Natural killer cell treated with Interleukin-12 subunit alpha and Interleukin-12 subunit beta and Interleukin-15 and Interleukin-18, amount 100 ng/mL, for 72 hours (primary cell): ENCODE measurements at regions not wholly inside any gene's neighbourhood (a gene's known extent, or its start where the extent isn't known, plus 50 kb on each side); places are given as distances from the start of the nearest gene placed in this dataset.

Source experiments
- ATAC-seq, 2 donors: fragments of 150-1000 bp; cut with Tn5 transposase in 1 of 2; sonication (Bioruptor Pico), chemical (Tn5 transposase) in 1 of 2; 2 replicates each; pipeline ENCODE4 v1.10.0; 2021
- DNase-seq: peaks from one replicate; pipeline ENCODE4 v3.0.0; 2022; ENCODE audit warnings: low spot score
- H3K27ac Mint-ChIP-seq, 2 donors: 1 replicate in 1 of 2; 2 replicates in 1 of 2; pipeline ENCODE4 v1.8.0; 2022; ENCODE audit warnings: mixed read lengths in 2 of 2, mild to moderate bottlenecking in 1 of 2, moderate library complexity in 1 of 2
- H3K27me3 Mint-ChIP-seq, 2 donors: 1 replicate in 1 of 2; 2 replicates in 1 of 2; pipeline ENCODE4 v1.8.0; 2022; ENCODE audit warnings: mixed read lengths in 2 of 2
- H3K36me3 Mint-ChIP-seq: one replicate; pipeline ENCODE4 v1.8.0; 2022; ENCODE audit warnings: mixed read lengths
- H3K4me1 Mint-ChIP-seq, 2 donors: 1 replicate in 1 of 2; 2 replicates in 1 of 2; pipeline ENCODE4 v1.8.0; 2022; ENCODE audit warnings: low read depth in 2 of 2, mixed read lengths in 2 of 2, mild to moderate bottlenecking in 1 of 2
- H3K4me3 Mint-ChIP-seq: one replicate; pipeline ENCODE4 v1.8.0; 2022; ENCODE audit warnings: mixed read lengths
- H3K9me3 Mint-ChIP-seq: 2 replicates; pipeline ENCODE4 v1.8.0; 2022; ENCODE audit warnings: mixed read lengths

DNA sequence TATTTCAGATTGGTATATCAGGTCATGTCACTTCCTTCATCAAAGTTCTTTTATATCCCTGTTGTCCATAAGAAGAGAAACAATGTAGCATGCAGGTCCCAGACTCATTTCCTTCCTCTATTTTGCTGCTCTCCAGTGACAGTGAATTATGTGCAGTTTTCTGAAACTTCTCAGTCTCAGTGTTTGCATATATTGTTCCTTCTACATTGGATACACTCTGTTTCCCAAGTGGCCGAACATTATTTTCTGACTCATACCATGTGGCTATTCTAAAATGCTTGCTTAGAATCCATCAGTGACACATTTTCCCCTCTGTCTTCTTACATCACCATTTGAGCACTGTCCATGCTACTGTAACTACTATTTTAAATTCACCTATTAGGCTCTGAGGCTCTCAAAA lies 305.7 kb downstream of the PDHA2 start:
- Mint-ChIP-seq H3K36me3 (no peaks in the 10 kb centered on the region), H3K4me1 (no peaks in the 10 kb centered on the region), H3K27me3 (no peaks in the 10 kb centered on the region), H3K4me3 (no peak overlapping the region), H3K27ac (no peak overlapping the region), H3K9me3 (peaks cover 11% of the 10 kb centered on the region)
- ATAC-seq (no peak), DNase-seq (no peak)

DNA sequence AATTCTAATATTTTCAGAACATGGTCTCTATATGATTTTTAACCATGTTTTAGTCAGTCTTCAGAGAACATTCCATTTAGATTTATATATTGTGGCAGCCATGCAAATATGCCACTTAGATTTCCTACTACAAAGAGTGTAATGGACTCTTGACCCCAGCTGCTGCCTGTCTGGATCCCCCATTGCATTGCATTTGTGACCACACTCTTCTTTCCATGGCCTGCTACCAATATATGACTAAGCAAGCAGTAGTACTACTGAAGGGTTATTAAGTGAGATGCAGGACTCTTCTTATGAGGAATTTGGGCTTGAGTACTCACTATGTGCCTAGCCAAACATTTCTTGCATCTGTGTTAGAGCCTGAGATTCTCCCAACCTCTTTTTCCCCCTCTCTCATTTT lies 306.8 kb downstream of the PDHA2 start:
- Mint-ChIP-seq H3K9me3 (peaks cover 8% of the 10 kb centered on the region), H3K27ac (no peak overlapping the region), H3K4me3 (no peak overlapping the region), H3K36me3 (no peaks in the 10 kb centered on the region), H3K4me1 (no peaks in the 10 kb centered on the region), H3K27me3 (no peaks in the 10 kb centered on the region)
- ATAC-seq = no peak
- no peak for DNase-seq

DNA sequence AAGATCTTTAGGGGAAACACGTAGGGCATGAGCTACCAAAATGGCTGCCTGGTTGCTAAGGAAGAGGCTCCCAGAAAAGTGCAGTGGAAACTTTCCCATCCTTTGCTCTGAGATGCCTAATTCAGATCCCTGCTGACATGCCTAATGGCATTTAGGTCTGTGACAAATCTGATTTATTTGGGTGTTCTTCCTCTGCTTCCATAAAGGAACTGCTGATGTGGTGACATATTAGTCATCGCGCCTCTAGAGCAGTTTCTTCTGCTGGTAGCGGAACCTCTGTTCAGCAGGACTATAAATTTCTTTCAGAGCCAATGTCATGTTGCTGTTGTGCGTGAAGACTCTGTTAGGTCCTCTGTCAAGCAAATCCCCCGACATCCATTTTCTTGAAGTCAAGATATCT lies 310.0 kb downstream of the PDHA2 start:
- H3K36me3 Mint-ChIP-seq = no peaks in the 10 kb centered on the region
- H3K27ac Mint-ChIP-seq = no peak overlapping the region
- H3K4me3 Mint-ChIP-seq = no peak overlapping the region
- no peaks in the 10 kb centered on the region for H3K27me3 Mint-ChIP-seq
- no peaks in the 10 kb centered on the region for H3K4me1 Mint-ChIP-seq
- no peak for ATAC-seq
- H3K9me3 Mint-ChIP-seq = no peaks in the 10 kb centered on the region
- DNase-seq = no peak

DNA sequence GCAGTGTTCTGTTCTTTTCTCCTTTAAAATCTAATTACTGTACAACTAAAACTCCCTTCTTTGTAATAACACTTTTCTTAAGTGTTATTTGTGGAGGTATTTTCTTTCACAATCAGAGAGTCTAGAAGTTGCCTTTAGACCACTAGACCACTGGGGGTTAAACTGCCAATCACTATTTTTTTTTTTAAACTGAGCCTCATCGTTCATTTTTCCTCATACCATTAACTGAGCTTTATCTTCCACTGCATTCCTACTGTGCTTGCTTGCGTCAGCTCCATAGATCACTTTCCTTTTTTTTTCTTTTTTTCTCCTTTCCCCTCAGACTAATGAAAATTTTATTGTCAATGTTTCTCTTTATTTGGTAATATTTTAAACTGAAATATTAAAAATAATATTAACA lies 310.6 kb downstream of the PDHA2 start:
- no peaks in the 10 kb centered on the region for H3K27me3 Mint-ChIP-seq
- no peak overlapping the region for H3K4me3 Mint-ChIP-seq
- ATAC-seq = no peak

DNA sequence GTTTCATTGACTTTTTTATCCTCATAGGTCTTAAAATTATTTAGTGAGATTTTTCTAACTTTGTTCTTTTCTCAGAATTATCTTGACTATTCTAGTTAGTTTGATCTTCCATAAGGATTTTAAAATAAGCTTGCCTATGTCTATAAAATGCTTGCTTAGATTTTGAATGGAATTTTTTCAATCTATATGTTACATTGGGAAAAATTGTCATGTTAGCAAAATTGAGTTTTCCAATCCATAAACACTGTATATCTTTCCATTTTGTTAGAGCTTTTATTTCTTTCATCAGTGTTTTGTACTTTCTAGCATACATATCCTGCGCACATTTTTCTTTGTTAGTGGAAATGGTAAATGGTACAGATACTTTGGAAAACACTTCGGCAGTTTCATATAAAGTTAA lies 312.9 kb downstream of the PDHA2 start:
- no peak for DNase-seq
- Mint-ChIP-seq H3K27ac (no peak overlapping the region), H3K27me3 (no peaks in the 10 kb centered on the region), H3K4me3 (no peak overlapping the region), H3K4me1 (no peaks in the 10 kb centered on the region), H3K9me3 (no peaks in the 10 kb centered on the region), H3K36me3 (no peaks in the 10 kb centered on the region)
- no peak for ATAC-seq

More for the DNA sequence above, 310.6 kb downstream of the PDHA2 start:
- no peaks in the 10 kb centered on the region for H3K9me3 Mint-ChIP-seq
- no peak for DNase-seq
- no peaks in the 10 kb centered on the region for H3K36me3 Mint-ChIP-seq
- H3K4me1 Mint-ChIP-seq = no peaks in the 10 kb centered on the region
- H3K27ac Mint-ChIP-seq = no peak overlapping the region

DNA sequence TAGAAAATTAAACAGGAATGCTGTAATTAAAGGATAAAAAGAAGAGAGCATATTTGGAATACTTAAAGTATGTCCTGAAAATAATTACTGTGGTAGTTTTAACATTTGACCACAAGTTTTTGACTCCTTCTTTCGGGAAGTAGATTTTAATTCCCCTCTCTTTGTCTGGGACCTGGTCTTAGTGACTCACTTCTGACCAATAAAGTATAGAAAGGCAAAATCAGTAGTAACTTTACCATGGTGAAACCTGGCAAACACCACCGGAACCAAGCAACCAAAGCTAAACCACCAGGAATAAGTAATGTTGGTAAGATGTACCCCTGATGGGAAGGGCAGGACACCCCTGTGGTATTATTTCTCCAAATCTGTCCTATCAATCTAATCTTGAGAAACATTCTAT lies 314.8 kb downstream of the PDHA2 start:
- no peak overlapping the region for H3K4me3 Mint-ChIP-seq
- H3K27ac Mint-ChIP-seq = no peak overlapping the region
- ATAC-seq (no peak), DNase-seq (no peak)
- H3K36me3 Mint-ChIP-seq = no peaks in the 10 kb centered on the region
- H3K27me3 Mint-ChIP-seq = no peaks in the 10 kb centered on the region
- H3K4me1 Mint-ChIP-seq = no peaks in the 10 kb centered on the region
- no peaks in the 10 kb centered on the region for H3K9me3 Mint-ChIP-seq

DNA sequence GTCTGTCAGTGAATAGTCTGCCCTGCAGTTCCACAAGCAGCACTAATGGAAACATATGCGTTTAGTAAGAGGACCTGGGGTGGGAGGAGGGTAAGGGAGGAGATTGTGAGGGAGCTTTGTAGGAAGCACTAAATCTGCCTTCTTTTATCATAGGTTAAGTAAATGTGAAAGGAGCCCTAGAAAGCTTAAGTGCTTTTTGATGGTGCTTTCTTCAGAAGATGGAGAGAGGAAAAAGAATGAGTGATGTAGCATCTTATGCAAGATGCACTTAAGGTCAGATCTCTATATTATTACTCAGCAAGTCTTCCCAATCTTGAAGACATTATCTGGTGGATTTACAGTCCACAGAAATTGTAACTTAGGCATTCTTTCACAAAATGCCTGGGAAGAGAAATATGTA lies 322.7 kb downstream of the PDHA2 start:
- Mint-ChIP-seq H3K27me3 (no peaks in the 10 kb centered on the region), H3K4me3 (no peak overlapping the region), H3K9me3 (no peaks in the 10 kb centered on the region), H3K36me3 (peaks cover 4% of the 10 kb centered on the region), H3K27ac (no peak overlapping the region), H3K4me1 (no peaks in the 10 kb centered on the region)
- DNase-seq = no peak
- no peak for ATAC-seq

DNA sequence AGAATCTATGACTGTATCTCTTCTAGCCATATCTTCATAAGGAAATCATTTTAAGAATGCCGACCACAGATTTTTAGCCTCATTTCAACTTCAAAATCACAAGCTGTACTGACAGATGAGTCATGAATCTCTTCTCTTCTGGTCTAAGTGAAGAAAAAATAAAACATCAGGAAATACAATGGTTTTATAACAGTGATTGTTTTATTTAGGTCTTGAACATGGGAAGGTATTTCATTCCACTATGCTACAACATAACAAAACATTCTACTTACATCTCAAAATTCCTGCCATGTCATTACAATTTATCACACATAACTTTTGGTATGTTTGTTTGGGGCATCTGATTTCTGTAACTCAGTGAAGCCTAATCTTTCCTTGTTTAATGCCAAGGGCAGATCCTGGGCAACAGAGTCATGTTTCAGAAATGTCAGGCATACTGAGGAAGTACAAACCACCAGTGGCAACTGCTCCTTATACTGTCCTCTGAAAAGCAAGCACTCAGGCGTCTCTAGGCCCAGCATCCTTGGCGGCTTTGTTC lies 325.0 kb downstream of the PDHA2 start:
- no peaks in the 10 kb centered on the region for H3K27me3 Mint-ChIP-seq
- H3K36me3 Mint-ChIP-seq = peaks cover 4% of the 10 kb centered on the region
- no peak for ATAC-seq
- no peak overlapping the region for H3K4me3 Mint-ChIP-seq
- DNase-seq = no peak
- no peaks in the 10 kb centered on the region for H3K4me1 Mint-ChIP-seq
- H3K27ac Mint-ChIP-seq = no peak overlapping the region
- H3K9me3 Mint-ChIP-seq = no peaks in the 10 kb centered on the region

DNA sequence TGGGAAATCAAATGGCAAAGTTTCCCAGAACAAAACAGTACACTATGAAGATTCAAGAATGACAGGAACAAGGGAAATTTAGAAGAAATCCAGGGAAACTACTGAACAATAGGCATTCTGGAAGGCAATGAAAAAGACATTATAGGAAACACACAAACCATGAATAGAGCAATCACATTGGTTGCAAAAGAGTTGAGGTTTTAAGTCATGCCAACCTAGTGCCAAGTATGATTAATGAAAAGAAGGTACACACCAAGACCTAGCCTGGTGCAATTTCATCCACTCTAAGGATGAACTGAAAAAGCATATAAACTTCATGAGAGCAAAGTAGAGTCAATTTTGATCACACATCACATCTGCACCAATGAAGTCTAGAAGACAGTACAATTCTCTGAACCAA lies 326.9 kb downstream of the PDHA2 start:
- no peak overlapping the region for H3K27ac Mint-ChIP-seq
- H3K9me3 Mint-ChIP-seq = no peaks in the 10 kb centered on the region
- no peak overlapping the region for H3K4me3 Mint-ChIP-seq
- no peak for DNase-seq
- H3K27me3 Mint-ChIP-seq = no peaks in the 10 kb centered on the region
- ATAC-seq = no peak
- H3K36me3 Mint-ChIP-seq = peaks cover 4% of the 10 kb centered on the region
- H3K4me1 Mint-ChIP-seq = no peaks in the 10 kb centered on the region

DNA sequence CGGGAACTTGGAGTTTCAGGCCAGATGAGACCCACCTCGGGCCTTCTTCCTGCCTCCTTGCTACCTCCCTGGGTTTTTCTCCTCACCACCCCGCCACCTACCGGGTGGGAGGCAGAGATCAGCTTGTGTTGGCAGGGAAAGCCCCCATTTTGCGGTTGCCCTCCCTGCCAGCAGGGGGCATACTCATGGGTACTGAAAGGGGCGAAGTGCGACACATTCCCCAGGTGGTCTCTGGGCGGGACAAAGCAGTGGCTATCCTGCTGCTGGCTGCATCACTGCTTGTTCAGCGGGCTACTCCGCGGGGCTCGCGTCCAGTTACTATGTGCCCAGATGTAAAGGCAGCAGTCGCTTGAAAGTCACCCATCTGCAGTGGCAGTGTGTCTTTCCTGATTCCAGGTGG lies 330.3 kb downstream of the PDHA2 start:
- Mint-ChIP-seq H3K4me1 (no peaks in the 10 kb centered on the region), H3K27ac (no peak overlapping the region), H3K27me3 (no peaks in the 10 kb centered on the region), H3K36me3 (no peaks in the 10 kb centered on the region), H3K4me3 (no peak overlapping the region), H3K9me3 (peaks cover 3% of the 10 kb centered on the region)
- DNase-seq (no peak), ATAC-seq (no peak)

DNA sequence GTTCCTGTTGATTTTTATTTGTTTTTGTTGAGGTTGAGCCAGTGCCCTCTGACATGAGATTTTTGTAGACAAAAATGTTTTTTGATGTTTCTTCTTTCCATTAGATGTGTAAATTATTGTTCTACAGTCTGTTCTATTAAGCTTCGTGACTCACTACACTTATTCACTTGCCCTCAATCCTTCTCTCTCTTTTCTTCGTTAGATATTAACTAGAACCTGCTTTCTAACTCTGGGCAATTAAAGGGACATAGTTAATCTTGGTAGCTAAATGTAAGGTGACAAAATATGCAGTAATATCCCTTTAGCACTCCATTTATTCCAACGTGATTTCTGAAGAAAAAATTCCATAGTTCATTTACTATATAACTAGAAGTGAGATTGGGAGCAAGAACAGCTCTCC lies 333.9 kb downstream of the PDHA2 start:
- DNase-seq = no peak
- Mint-ChIP-seq H3K4me3 (no peak overlapping the region), H3K36me3 (no peaks in the 10 kb centered on the region), H3K27ac (no peak overlapping the region), H3K27me3 (no peaks in the 10 kb centered on the region), H3K4me1 (no peaks in the 10 kb centered on the region), H3K9me3 (peaks cover 3% of the 10 kb centered on the region)
- ATAC-seq = no peak

DNA sequence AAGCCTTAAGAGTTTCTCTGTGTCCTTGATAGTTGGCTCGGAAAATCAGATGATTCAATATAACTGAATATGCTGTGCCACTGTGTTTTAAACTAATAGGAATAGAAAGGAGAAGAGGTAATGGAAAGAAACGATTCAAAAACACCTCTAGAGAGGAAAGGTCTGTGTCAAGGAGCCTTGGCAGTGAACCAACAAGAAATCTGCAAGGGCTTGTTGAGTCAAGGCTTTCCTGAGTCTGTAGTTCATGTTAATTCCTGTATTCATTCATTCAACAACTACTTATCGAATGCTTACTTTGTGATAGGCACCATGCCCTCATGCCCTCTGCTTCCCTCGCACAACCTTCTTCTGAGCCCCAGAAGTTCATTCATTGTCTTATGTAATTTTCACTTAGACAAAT lies 336.0 kb downstream of the PDHA2 start:
- DNase-seq (no peak), ATAC-seq (no peak)
- Mint-ChIP-seq H3K4me1 (peaks cover 0 to 2% of the 10 kb centered on the region in 2 donors), H3K9me3 (peaks cover 3% of the 10 kb centered on the region), H3K27me3 (no peaks in the 10 kb centered on the region), H3K36me3 (no peaks in the 10 kb centered on the region), H3K4me3 (no peak overlapping the region), H3K27ac (no peak overlapping the region)

DNA sequence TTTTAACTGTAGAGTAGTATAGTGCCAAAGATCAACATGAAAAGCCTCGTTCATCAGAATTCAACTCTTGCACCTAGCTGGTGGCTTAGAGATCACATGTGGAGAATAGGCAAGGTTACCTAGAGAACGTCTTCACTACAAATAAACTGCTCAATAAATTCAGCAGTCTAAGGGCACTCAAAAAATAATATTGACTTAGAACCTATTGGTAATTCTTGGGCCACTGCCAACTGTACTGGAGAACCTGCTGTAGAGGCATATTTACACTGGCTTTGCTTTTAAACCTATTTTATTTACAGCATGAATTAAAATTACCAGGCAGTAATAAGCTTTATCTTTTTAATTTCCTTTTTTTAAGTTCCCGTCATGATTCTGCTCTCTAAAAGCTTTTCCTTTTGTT lies 343.7 kb downstream of the PDHA2 start:
- Mint-ChIP-seq H3K9me3 (peaks cover 9% of the 10 kb centered on the region), H3K27ac (no peak overlapping the region), H3K4me3 (no peak overlapping the region), H3K4me1 (peaks cover 4 to 16% of the 10 kb centered on the region in 2 donors), H3K36me3 (no peaks in the 10 kb centered on the region), H3K27me3 (no peaks in the 10 kb centered on the region)
- ATAC-seq = no peak
- DNase-seq = no peak

DNA sequence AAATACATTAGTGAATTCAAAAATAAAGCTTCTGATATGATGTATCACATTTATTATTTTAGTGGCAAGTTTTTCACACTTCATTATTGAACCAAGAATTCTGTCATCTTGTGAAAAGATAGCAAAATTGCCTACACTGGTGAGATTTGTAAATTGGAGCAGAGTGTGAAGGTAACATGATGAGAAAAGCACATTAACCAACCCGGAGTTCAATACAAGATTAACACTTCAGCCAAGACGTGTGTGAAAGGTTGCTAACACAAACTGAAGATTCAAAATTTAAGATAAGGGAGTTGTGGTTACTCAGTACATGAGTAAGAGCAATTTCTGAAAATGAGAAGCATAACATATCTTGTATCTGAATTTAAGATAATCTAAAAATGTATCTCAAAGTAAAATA lies 346.7 kb downstream of the PDHA2 start:
- H3K9me3 Mint-ChIP-seq = peaks cover 9% of the 10 kb centered on the region
- H3K27me3 Mint-ChIP-seq = no peaks in the 10 kb centered on the region
- no peak for ATAC-seq
- H3K27ac Mint-ChIP-seq = no peak overlapping the region
- no peak overlapping the region for H3K4me3 Mint-ChIP-seq
- peaks cover 4 to 13% of the 10 kb centered on the region in 2 donors for H3K4me1 Mint-ChIP-seq
- DNase-seq = no peak
- no peaks in the 10 kb centered on the region for H3K36me3 Mint-ChIP-seq

DNA sequence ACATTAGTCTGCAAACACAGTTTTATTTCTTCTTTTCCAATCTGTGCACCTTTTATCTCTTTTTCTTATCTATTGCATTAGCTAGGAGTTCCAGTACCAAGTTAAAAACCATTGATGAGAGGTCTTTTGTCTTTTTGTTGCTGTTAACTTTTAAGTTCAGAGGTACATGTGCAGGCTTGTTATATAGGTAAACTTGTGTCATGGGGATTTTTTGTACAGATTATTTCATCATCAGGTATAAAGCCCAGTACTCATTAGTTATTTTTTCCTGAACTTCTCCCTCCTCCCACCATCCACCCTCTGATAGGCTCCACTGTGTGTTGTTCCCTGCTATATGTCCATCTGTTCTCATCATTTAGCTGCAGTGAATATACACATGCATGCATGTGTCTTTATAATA lies 349.9 kb downstream of the PDHA2 start:
- H3K9me3 Mint-ChIP-seq = peaks cover 9% of the 10 kb centered on the region
- ATAC-seq (no peak), DNase-seq (no peak)
- no peak overlapping the region for H3K4me3 Mint-ChIP-seq
- no peaks in the 10 kb centered on the region for H3K27me3 Mint-ChIP-seq
- no peaks in the 10 kb centered on the region for H3K36me3 Mint-ChIP-seq
- H3K4me1 Mint-ChIP-seq = peaks cover 4 to 13% of the 10 kb centered on the region in 2 donors
- no peak overlapping the region for H3K27ac Mint-ChIP-seq
